OCI-LY3 (cell line): ENCODE measurements at regions not wholly inside any gene's neighbourhood (a gene's known extent, or its start where the extent isn't known, plus 50 kb on each side); places are given as distances from the start of the nearest gene placed in this dataset.

Experiments used
- CTCF ChIP-seq: fragments of 200-600, 300-600 bp; sonication (generic); IDR thresholded peaks from 2 replicates; pipeline ENCODE4 v1.5.1; 2014; ENCODE audit warnings: antibody characterized with exemption, low read length, low read depth
- EZH2phosphoT487 ChIP-seq: fragments of 200-600 bp; shearing (Covaris generic); IDR thresholded peaks from 2 replicates; pipeline ENCODE4 v1.6.1; 2018; ENCODE audit warnings: antibody characterized with exemption, mixed run types, low read depth

GRCh38 chr12:42735861-42736361 is 146.4 kb upstream of the PRICKLE1 start:
- TF ChIP-seq CTCF (no peak), EZH2phosphoT487 (no peak)
